Activated CD8-positive, alpha-beta memory T cell treated with anti-CD3 and anti-CD28 coated beads, Interleukin-2, amount 50 U/mL, for 48 hours (primary cell): ENCODE measurements at regions not wholly inside any gene's neighbourhood (a gene's known extent, or its start where the extent isn't known, plus 50 kb on each side); places are given as distances from the start of the nearest gene placed in this dataset.

ENCODE experiments used
- DNase-seq: peaks from one replicate; pipeline ENCODE4 v3.0.0-alpha.2; 2020

DNA sequence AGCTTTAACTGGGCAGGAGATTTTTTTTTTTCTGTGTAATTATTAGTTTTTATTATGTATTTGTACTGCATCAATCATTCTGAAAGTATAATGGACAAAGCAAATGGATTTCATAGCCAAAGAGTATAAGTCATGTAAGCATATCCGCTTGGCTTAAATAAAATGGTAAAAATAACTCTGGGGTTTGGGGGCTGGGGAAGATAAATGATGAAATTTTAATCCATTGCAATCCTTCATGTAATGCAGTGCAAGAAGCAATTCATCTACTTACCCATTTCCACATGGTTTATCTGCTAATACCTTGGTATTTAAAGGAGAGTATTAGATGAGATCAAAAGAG, 781.4 kb downstream of the QKI start:
- DNase-seq = no peak

DNA sequence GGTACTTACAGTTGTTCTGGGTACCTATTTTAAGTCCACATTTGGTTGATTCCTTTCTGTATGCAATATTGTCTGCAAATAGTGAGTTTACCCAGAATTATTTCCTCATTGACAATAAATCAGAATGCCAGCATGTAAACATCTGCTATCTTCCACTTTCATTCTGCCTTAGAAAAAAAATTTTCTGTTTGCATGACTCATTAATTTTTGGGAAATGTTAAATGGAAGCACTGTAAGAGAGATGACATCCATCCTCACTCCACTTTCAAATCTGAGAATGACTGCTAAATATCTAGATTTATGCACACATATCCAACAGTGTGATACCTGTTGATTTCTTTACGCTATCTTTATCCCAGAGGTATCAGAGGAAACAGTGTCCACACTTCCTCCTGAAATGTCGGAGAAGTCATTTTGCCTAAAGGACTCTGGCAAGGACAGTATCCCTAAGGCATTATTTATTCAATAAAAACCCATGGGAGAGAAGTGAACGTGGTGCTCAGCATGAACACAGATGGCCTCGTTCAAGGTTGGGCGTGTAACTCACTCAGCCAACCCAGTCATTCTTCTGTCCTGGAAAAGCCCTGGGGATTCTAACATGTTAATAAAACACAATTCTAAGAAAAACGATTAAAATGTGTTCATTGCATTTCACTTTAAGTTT, 780.9 kb downstream of the QKI start:
- DNase-seq = no peak

DNA sequence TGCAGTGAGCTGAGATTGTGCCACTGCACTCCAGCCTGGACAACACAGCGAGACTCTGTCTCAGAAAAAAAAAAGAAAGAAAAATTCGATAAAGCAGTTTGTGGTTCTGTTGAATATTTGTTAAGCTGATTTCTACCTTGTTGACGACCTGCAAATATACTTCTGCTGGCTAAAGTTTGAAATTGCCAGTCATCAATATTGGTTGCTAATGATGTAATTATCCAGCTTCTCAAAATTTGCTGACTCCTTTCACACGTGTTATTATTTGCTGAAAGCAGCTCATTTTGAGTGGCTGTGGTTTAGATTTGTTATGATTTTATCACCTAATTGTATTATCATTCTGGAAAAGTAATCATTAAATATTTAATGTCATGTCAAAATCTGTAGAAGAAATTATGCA, 774.3 kb downstream of the QKI start:
- no peak for DNase-seq

DNA sequence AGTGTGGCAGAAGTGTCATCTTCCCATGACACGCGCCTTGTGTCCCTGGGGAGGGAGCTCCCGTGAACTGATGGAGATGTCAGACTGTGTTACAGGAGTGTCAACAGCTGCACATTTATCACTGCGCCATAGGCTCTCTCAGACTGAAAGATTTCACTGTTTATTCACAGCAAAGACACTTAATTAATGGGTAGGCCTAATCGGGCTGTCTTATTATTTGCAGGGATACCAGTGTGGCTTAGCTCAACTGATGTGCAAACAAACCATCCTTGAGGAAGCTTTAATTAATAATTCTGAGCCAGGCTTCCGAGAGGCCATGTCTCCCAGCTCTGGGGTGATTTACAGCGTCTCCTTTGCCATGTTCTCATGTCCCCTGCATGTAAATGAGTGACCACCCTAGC, 771.0 kb downstream of the QKI start:
- no peak for DNase-seq

GRCh38 chr6:164184410-164184809, 769.9 kb downstream of the QKI start:
- DNase-seq = no peak

DNA sequence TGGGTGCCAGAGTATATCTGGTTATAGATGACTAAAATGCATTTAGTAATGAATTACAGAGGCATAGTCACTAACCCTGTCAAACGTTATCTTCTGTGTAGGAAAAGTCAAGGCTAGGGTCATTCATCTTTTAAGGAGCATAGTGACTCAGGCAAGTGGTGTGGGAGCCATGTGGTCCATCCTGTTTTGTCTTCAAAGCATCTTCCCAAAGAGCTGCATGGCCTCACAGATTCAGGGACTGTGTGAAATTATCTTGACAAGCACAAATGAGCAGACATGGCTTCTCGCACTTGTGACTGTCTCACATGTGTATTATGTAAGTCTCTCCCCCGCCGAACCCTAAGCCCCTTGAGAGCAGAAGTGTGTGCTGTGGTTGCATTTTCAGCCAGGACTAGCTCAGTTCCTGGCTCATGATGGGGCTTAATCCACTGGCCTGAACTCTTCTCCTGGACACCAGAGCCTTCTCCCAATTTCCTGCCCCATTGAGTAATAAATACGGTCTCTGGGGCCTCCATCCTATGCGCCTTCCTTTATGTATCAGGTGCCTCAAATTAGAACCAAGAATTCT, 769.1 kb downstream of the QKI start:
- DNase-seq = no peak

DNA sequence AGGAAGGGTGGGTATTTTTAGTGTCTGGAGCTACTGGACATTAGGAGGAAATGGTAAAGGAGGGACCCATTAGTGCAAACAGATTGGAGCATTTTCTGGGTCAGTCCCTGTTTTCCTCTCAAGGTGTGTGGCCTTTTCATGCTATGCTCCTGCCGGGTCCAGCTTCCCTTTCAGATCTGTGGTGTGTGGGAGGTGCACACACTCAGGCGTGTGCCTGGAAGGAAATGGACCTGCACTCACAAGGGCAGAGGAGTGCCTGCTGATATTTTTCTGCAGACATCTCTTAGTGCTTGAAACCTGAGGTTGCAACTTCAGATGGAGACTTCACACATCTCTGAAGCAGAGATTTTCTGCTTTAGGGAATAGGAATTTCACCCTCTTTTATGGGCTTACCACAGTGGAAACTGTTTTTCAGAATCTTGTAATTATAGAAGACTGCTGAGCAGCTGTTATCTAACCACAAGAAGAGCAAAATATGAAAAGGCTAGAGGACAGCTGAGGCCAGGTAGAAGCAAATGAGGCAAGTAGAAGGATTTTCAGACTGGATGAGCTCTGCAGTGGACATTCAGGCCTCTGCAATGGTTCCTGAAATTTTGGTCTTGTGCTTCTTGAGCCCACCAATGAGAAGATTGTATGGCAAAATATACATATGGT, 764.3 kb downstream of the QKI start:
- DNase-seq = no peak

DNA sequence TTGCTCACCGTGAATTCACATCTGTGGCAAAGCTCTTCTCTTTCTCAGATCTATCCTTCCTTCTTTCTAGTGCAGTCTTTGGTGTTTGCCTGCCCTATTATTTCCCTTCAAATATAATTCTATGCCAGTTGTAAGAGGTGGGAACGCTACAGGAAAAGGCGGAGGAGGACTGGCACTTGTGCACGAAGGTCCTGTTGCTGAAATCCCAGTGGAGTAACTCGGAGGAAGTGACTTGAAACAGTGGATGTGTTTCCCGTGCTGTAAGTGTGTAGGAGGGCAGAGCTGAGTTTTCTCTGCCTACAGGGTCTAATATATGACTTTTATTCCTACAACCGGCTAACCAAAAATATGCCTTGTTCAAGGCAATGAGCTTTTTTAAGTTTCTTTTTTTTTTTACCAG, 754.8 kb downstream of the QKI start:
- DNase-seq = no peak

DNA sequence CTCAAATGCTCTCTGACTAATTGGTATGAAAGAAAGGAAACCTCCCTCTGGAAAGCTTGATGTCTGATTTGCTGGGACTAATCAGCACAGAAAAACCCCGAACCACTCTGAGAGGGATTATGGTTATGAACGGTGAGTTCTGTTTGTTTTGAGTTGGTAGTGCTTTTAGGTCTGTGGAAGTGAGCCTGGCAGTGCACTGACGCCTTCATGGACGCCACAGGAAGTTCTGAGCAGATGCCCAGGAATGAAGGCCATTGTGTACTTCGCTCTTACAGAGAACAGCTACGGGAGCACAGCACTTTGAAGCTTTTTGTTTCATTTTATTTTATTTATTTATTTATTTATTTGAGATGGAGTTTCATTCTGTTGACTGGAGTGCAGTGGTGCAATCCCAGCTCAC, 754.1 kb downstream of the QKI start:
- no peak for DNase-seq

DNA sequence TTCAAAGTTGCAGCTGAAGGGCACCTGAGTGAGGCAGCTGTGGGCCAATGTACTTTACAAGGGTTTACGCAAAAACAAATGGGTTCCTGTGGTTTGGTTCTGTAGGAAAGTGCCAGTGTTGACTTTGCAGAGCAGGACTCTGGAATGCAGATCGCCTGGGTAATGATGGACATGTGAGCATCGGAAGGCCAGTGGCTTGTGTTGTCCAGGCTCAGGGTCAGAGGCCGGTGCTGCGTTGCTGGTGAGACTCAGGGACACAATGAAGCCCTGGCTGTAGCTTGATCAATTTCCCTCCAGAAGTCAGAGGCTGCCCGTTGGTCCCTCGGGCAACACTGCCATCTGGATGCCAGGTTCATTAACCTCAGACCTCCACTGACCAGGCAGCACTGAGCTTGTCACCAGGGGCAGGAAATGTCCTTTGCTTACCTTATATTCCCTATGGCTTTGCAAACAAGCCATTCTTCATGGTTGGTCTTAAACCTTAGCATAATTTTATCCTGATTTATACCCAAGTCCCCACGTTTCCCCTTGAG, 753.4 kb downstream of the QKI start:
- DNase-seq = no peak

GRCh38 chr6:164166996-164167395, 752.5 kb downstream of the QKI start:
- DNase-seq = no peak

- DNase-seq = no peak
Measured at GRCh38 chr6:164166515-164166914, 752.0 kb downstream of the QKI start.

GRCh38 chr6:164164876-164165275, 750.4 kb downstream of the QKI start:
- DNase-seq = no peak

GRCh38 chr6:164163239-164163638, 748.7 kb downstream of the QKI start:
- no peak for DNase-seq

- no peak for DNase-seq
Measured at GRCh38 chr6:164159061-164159460, 744.5 kb downstream of the QKI start.

GRCh38 chr6:164154588-164154987, 740.1 kb downstream of the QKI start:
- no peak for DNase-seq

GRCh38 chr6:164152611-164153010, 738.1 kb downstream of the QKI start:
- DNase-seq = no peak

DNA sequence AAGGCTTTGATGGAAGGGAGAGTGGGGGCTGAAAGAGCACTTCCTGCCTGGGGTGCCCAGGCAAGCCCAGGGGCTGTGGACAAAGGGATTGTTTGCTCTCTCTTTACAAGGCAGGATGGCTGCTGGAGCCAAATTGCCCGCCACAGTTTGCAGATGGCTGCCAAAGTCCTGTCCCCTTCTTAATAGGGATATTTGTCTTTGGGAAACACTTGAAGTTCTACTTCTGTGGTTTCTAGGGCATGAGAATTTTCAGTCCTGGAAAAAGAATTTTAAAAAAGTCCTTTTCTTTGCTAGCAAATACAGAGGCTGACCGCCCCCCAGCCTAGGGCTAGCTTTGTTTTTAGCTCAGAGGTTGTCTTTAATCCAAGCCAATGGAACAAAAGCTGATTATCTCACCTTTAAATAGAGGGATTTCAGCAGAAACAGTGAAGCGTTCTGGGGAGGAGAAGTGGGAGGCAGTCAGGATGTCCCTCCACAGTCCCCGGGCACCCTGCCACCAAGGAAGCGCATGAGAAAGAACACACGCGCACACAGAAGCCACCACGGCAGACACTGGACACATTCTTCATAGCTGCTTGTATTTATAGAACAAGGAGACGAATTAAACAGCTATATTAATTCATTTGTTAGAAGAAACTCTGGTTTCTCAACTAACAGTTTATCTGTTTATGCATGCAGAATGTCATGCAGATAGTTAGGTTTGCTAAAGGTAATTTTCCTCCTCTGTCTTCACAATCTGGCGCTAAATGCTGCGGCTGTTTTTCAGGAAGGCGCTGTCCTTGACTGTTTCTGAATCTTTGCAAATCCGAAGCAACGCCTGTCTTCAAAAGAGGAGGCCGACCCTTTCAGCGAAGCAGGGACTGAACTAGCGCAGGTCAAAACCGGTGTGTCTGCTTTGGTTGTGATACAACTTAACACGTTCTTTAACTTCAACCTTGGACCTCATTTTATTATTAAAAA, 736.9 kb downstream of the QKI start:
- no peak for DNase-seq

- no peak for DNase-seq
Measured at GRCh38 chr6:164150232-164150631, 735.7 kb downstream of the QKI start.

DNA sequence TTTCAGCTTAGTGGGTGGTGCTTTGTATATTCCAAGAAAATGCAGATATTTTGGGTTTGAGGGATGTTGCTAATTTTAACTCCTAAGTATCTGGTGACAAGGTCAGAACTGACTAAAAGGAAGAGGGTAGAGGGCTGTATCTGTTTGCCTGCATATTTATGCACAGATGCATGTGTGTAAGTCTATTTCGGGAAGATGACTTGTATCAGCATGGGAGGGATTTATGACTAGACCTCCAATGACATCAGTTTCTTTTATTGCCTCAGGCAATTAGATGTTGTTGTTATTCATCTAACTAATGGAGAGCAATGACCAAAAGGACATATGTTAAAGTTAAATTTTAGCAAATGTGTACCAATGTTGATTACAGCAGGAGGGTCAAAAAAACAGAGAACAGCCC, 734.3 kb downstream of the QKI start:
- no peak for DNase-seq

DNA sequence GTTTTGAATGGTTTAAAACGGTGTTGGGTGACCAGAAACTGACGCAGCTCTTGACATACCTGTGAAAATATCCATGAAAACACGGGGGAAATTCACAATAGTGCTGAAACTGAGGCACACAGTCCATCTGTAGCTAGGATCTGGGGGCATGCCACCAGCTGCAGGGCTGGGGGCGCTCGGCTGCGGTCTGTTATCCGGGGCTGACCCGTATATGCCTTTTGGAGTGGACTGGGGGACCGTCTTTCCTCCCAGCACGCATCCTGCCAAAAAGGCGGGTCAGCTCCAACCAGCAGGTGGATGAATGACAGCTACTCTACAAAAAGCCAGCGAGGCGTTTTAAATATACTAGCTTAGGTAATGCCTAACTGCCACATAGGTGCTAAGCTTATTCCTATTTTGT, 729.8 kb downstream of the QKI start:
- DNase-seq = no peak

- DNase-seq = no peak
Measured at GRCh38 chr6:164142322-164142721, 727.8 kb downstream of the QKI start.

GRCh38 chr6:164135511-164136132, 721.1 kb downstream of the QKI start:
- no peak for DNase-seq
